Central memory CD8-positive, alpha-beta T cell (primary cell): ENCODE measurements at regions not wholly inside any gene's neighbourhood (a gene's known extent, or its start where the extent isn't known, plus 50 kb on each side); places are given as distances from the start of the nearest gene placed in this dataset.

ENCODE experiments used
- ATAC-seq: fragments of 150-1000 bp; cut with Tn5 transposase; replicated peaks from 2 replicates; pipeline ENCODE4 v1.10.0; 2022; ENCODE audit warnings: mild to moderate bottlenecking, moderate FRiP score, moderate number of reproducible peaks; ENCODE audit not compliant: poor library complexity, severe bottlenecking; ENCODE audit errors: extremely low read depth
- DNase-seq, 2 donors: peaks; one replicate each; pipeline ENCODE4 v3.0.0; 2021; ENCODE audit warnings: low spot score in 2 of 2
- H3K27ac Mint-ChIP-seq: one replicate; pipeline ENCODE4 v1.8.0; 2022; ENCODE audit warnings: low read depth, mild to moderate bottlenecking, moderate library complexity, mixed read lengths
- H3K27me3 Mint-ChIP-seq: one replicate; pipeline ENCODE4 v1.8.0; 2022; ENCODE audit warnings: mixed read lengths
- H3K36me3 Mint-ChIP-seq: one replicate; pipeline ENCODE4 v1.8.0; 2022; ENCODE audit warnings: mild to moderate bottlenecking, moderate library complexity, mixed read lengths; ENCODE audit not compliant: insufficient read depth
- H3K4me1 Mint-ChIP-seq: one replicate; pipeline ENCODE4 v1.8.0; 2022; ENCODE audit warnings: mixed read lengths
- H3K4me3 Mint-ChIP-seq: one replicate; pipeline ENCODE4 v1.8.0; 2022; ENCODE audit warnings: mild to moderate bottlenecking, moderate library complexity, mixed read lengths
- H3K9me3 Mint-ChIP-seq: one replicate; pipeline ENCODE4 v1.8.0; 2022; ENCODE audit warnings: mixed read lengths

DNA sequence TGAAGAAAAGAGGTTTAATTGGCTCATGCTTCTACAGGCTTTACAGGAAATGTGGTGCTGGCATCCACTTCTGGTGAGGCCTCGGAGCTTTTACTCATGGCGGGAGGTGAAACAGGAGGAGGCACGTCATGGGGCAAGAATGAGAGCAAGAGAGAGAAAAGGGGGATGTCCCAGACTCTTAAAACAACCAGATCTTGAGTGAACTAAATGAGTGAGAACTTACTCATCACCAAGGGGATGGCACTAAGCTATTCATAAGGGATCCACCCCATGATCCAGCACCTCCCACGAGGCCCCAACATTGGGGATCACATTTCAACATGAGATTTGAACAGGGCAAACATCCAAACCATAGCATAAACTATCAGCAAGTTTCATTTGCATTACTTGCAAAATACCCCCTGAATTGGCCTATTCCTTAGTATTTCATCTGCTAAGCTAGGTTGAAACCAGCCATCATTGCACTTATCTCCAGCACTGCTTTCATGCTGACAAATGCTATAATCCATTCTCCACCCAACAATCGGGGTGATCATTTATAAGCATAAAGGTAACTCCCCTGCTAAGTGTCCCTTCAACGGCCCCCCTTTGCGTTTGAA lies 179.0 kb downstream of the NOC3L start:
- no peak for ATAC-seq
- H3K9me3 Mint-ChIP-seq, result no peaks in the 10 kb centered on the region
- no peak overlapping the region for H3K27ac Mint-ChIP-seq
- H3K4me1 Mint-ChIP-seq, result no peaks in the 10 kb centered on the region
- no peaks in the 10 kb centered on the region for H3K27me3 Mint-ChIP-seq
- DNase-seq, result no peak
- no peaks in the 10 kb centered on the region for H3K36me3 Mint-ChIP-seq
- no peak overlapping the region for H3K4me3 Mint-ChIP-seq

DNA sequence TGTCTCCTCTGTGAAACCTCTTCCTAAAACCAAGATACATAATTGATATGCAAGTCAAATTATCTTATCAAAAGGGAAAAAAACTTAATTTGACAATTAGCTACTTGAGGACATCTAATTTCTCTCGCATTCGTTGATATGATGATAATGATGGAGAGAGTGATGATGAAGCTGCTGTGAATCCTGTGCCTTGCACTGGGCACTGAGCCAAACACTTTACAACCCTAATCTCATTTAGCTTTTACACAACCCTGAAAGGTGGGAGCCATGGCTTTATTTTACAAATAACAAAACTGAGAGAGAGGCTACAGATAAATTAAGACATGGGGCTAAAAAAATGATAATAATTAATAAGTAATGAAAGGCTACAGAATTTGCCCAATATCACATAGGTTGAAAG lies 176.0 kb downstream of the NOC3L start:
- Mint-ChIP-seq H3K4me1 (no peaks in the 10 kb centered on the region), H3K4me3 (no peak overlapping the region), H3K27ac (no peak overlapping the region), H3K36me3 (no peaks in the 10 kb centered on the region), H3K9me3 (peaks cover 5% of the 10 kb centered on the region), H3K27me3 (peaks cover 9% of the 10 kb centered on the region)
- DNase-seq (no peak), ATAC-seq (no peak)

DNA sequence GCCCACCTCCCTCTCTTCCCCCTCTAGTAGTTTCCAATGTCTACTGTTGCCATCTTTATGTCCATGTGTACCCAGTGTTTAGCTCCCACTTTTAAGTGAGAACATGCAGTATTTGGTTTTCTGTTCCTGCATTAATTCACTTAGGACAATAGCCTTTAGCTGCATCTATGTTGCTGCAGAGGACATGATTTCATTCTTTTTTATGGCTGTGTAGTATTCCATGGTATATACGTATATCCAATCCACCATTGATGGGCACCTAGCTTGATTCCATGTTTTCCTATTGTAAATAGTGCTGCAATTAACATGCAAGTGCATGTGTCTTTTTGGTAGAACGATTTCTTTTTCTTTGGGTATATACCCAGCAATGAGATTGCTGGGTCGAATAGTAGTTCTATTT lies 170.4 kb downstream of the NOC3L start:
- ATAC-seq, result no peak
- no peaks in the 10 kb centered on the region for H3K36me3 Mint-ChIP-seq
- peaks cover 19% of the 10 kb centered on the region for H3K27me3 Mint-ChIP-seq
- DNase-seq, result no peak
- H3K4me3 Mint-ChIP-seq, result no peak overlapping the region
- H3K4me1 Mint-ChIP-seq, result no peaks in the 10 kb centered on the region
- H3K27ac Mint-ChIP-seq, result no peak overlapping the region
- peaks cover 5% of the 10 kb centered on the region for H3K9me3 Mint-ChIP-seq

DNA sequence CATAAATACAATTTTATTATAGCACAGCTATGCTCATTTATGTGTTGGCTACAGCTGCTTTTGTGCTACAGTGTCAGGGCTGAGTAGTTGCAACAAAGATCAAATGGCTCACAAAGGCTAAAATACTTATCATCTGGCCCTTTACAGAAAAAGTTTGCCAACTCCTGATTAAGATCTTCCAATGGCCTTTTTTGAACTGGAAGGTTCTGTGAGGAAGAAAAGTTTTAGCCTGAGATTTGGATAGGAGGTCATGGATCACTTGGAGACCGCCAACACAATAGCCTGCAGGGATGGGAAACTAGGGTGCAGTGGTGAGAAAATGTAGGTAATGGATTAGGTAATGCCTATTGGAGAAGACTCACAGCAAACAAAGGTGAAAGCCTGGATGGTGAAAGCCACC lies 169.8 kb downstream of the NOC3L start:
- Mint-ChIP-seq H3K27ac (no peak overlapping the region), H3K27me3 (peaks cover 19% of the 10 kb centered on the region), H3K4me1 (no peaks in the 10 kb centered on the region), H3K4me3 (no peak overlapping the region), H3K9me3 (peaks cover 5% of the 10 kb centered on the region), H3K36me3 (no peaks in the 10 kb centered on the region)
- ATAC-seq (no peak), DNase-seq (no peak)

DNA sequence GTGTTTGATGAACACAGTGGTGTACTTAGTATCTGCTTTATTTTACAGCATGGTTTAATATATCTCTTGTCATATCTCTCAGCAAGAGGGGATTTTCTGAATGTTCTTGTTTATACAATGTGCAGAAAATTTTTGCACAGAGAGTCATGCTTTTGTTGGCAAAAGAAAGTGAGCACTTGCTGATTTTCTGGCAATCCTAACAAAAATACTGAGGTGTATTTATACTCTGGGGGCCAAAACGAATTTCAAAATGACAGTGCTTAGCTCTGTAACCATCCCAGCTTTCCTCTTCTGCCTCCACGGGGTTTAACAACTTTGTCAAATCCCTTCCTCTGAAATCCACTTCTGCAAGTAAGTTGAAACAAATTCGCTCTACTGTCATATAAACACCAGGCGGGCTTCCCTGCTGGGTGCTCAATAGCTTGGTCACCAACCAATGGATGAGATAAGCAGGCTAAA lies 169.2 kb downstream of the NOC3L start:
- no peak overlapping the region for H3K27ac Mint-ChIP-seq
- no peaks in the 10 kb centered on the region for H3K36me3 Mint-ChIP-seq
- no peak overlapping the region for H3K4me3 Mint-ChIP-seq
- ATAC-seq (no peak), DNase-seq (no peak)
- H3K9me3 Mint-ChIP-seq, result peaks cover 5% of the 10 kb centered on the region
- H3K27me3 Mint-ChIP-seq, result peaks cover 19% of the 10 kb centered on the region
- no peaks in the 10 kb centered on the region for H3K4me1 Mint-ChIP-seq

DNA sequence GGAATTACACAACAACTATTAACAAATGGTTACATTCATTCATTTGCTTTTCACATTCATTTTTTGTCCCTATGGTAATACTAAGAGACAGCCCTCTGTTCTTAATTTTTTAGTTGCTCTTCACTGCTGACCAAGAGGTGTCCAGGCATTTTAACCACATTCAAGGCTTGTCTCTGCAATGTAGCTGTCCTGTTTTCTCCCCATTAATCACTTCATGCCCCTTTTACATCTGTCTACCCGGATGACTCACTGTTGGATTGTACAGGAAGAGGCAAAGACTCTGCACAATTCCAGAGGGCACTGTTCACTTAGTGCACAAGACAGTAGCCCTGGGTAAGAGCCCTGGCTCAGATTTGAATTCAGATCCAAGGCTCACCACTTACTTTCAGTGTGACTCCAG lies 168.5 kb downstream of the NOC3L start:
- ATAC-seq, result no peak
- Mint-ChIP-seq H3K4me3 (no peak overlapping the region), H3K27me3 (peaks cover 15% of the 10 kb centered on the region), H3K36me3 (no peaks in the 10 kb centered on the region), H3K4me1 (no peaks in the 10 kb centered on the region), H3K27ac (no peak overlapping the region), H3K9me3 (peaks cover 4% of the 10 kb centered on the region)
- no peak for DNase-seq

DNA sequence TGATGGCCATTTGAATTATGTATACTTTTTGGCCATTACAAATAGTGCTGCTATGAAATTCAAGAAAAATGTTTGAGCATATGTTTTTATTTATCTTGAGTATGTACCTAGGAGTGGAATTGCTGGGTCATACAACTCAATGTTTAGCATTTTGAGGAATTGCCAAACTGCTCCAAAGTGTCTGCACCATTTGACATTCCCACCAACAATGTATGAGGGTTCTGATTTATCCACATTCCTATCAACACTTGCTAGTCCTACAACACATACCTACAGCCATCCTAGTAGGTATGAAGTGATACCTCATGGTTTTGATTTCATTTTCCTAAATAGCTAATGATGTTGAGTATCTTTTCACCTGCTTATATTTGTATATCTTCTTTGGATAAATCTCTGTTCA lies 165.5 kb downstream of the NOC3L start:
- Mint-ChIP-seq H3K27me3 (peaks cover 9% of the 10 kb centered on the region), H3K4me1 (no peaks in the 10 kb centered on the region), H3K27ac (no peak overlapping the region), H3K9me3 (no peaks in the 10 kb centered on the region), H3K4me3 (no peak overlapping the region), H3K36me3 (peaks cover 2% of the 10 kb centered on the region)
- ATAC-seq, result no peak
- DNase-seq, result no peak

DNA sequence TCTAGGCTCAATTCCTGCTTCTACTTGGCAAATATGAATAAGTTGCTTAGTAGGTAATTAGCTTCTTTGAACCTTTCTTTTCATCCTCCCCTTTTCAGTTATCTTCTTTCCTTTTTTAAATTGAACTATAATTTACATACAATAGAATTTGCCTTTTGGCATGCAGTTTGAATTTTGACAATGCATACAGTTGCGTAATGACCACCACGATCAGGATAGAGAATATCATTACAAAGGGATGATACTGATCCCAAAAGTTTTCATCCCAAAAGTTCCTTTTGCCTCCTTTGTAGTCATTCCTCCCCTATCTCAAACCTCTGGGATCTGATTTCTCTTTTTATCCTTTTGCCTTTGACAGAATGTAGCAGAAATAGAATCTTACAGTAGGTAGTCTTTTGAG lies 164.4 kb downstream of the NOC3L start:
- Mint-ChIP-seq H3K4me3 (no peak overlapping the region), H3K9me3 (no peaks in the 10 kb centered on the region), H3K27ac (no peak overlapping the region), H3K27me3 (peaks cover 9% of the 10 kb centered on the region), H3K4me1 (no peaks in the 10 kb centered on the region), H3K36me3 (peaks cover 2% of the 10 kb centered on the region)
- DNase-seq, result no peak
- no peak for ATAC-seq

DNA sequence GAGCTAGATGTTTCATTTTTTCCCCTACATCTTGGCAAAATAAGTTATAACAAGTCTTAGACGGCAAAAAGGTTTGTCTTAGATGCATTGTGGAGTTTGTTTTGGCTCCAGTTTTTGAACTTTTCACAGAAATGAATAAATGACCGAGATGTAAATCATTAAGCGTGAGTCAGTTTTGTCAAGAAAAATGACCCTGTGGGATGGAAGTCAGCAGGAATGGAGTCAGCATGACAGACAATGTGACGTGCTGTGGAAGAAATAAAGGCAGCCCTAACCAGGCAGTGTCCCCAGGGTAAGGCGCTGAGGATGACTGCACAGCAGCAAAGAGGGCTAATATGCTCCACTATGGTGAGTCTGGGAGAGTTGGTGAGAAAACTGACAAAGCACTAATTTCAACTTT lies 163.2 kb downstream of the NOC3L start:
- ATAC-seq, result no peak
- Mint-ChIP-seq H3K36me3 (peaks cover 2% of the 10 kb centered on the region), H3K9me3 (no peaks in the 10 kb centered on the region), H3K4me1 (no peaks in the 10 kb centered on the region), H3K27ac (no peak overlapping the region), H3K4me3 (no peak overlapping the region), H3K27me3 (peaks cover 12% of the 10 kb centered on the region)
- DNase-seq, result no peak

DNA sequence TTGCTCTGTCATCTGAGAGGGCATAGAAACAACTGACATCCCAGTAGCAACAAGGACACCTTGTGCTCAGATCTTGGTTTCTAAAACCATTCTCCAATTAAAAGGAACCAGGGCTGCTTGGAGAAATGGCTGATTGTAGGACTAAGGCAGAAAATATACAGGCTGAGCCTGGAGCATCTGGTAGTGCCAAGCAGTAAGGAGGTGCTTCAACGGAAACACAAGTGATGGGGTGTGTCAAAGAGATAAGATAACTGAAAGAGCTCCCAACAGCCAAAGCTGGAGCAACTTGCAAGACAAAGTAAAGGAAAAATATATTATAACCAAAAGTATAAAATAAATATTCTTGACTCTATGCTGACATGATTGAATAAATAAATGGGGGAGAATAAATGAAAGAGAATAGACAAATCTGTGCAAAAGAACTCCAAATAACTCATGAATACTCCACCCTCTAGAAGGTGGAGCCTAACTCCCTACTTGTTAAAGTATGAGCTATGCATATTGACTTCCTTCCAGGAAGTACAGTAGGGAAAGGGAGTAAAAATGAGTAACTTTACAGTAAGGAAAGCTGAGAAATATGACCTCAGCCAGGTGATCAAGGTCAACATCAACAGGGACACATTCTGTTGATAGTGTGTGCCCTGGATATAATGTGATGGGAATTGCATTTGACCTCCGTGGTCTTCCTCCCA lies 162.4 kb downstream of the NOC3L start:
- no peak overlapping the region for H3K4me3 Mint-ChIP-seq
- ATAC-seq, result no peak
- peaks cover 10% of the 10 kb centered on the region for H3K27me3 Mint-ChIP-seq
- DNase-seq, result no peak
- peaks cover 2% of the 10 kb centered on the region for H3K36me3 Mint-ChIP-seq
- H3K9me3 Mint-ChIP-seq, result no peaks in the 10 kb centered on the region
- no peak overlapping the region for H3K27ac Mint-ChIP-seq
- H3K4me1 Mint-ChIP-seq, result no peaks in the 10 kb centered on the region

DNA sequence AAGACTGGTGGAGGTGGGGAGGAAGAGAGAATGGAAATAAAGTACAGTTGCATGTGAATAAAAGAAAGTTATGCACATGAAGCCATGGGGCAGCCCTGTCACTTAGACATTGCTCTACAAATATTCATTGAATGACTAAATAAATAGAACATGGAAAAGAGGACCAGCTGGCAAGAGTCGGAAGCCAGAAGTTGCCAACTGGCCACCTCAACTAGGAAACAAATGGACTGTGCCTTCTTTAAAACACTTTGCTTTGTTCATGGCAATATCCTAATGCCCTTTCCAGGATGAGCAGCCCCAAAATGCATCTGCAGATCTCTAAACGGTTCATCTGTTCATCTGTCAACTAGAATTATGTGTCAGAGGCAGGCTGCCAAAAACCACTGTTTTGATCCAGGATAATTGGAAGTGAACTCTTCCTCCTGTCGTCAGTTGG lies 157.3 kb downstream of the NOC3L start:
- Mint-ChIP-seq H3K27ac (no peak overlapping the region), H3K27me3 (peaks cover 10% of the 10 kb centered on the region), H3K4me1 (no peaks in the 10 kb centered on the region), H3K9me3 (no peaks in the 10 kb centered on the region), H3K36me3 (peaks cover 2% of the 10 kb centered on the region), H3K4me3 (no peak overlapping the region)
- ATAC-seq (no peak), DNase-seq (no peak)

DNA sequence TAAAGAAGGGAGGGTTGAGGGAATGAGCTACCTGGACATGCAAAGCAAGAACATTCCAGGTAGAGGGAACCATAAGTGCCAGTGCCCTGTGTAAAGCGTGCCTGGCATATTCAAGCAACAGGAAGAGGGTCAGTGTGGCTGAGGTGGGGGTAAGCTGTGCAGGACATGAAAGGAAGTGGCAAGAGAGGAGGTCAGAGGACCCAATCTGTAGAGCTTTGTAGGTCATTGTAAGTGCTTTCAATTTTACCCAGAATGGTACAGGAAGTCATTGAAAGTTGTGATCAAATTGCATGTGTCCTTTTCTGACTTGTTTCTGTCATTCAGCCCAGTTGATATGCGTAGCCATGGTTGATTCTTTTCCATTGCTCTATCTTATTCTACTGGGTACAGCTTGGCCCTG lies 156.6 kb downstream of the NOC3L start:
- Mint-ChIP-seq H3K9me3 (no peaks in the 10 kb centered on the region), H3K36me3 (peaks cover 2% of the 10 kb centered on the region), H3K4me1 (no peaks in the 10 kb centered on the region), H3K27ac (no peak overlapping the region), H3K27me3 (peaks cover 10% of the 10 kb centered on the region), H3K4me3 (no peak overlapping the region)
- DNase-seq (no peak), ATAC-seq (no peak)

DNA sequence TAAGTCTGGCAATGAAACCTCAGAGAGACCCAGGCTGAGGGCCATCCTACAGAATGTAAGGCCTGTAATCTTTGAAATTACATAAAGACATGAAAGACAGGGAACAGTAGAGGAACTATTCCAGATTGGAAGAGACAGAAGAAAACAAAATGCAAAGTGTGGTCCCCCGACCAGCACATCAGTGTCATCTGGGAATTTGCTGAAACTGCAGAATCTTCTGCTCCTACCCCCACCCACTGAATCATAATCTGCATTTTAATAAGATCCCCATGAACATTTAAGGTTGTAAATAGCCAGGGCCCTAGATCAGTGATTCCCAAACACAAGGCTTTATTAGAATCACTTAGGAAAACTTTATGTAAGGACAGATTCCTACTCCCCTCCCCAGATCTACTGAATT lies 154.4 kb downstream of the NOC3L start:
- Mint-ChIP-seq H3K36me3 (no peaks in the 10 kb centered on the region), H3K9me3 (no peaks in the 10 kb centered on the region), H3K4me1 (no peaks in the 10 kb centered on the region), H3K27me3 (peaks cover 14% of the 10 kb centered on the region), H3K27ac (no peak overlapping the region), H3K4me3 (no peak overlapping the region)
- ATAC-seq (no peak), DNase-seq (no peak)
